PC-9 (cell line): ENCODE measurements at regions not wholly inside any gene's neighbourhood (a gene's known extent, or its start where the extent isn't known, plus 50 kb on each side); places are given as distances from the start of the nearest gene placed in this dataset.

Experiments
- BruUV-seq: library from RNA; stranded (reverse); fragments of 400-500 nt; replicated peaks from 2 replicates; lab custom pipeline; 2021; lab: Mats Ljungman, UMichigan
- CTCF ChIA-PET: fragments of 300-600 bp; sonication (Branson Sonifier 250); formaldehyde crosslinking; loops from one replicate; lab custom pipeline; 2022; ENCODE audit warnings: antibody characterized with exemption; lab: Charles Lee
- POLR2A ChIA-PET: fragments of 300-600 bp; sonication (Branson Sonifier 250); formaldehyde crosslinking; loops from one replicate; lab custom pipeline; 2022; ENCODE audit warnings: antibody characterized with exemption; ENCODE audit not compliant: unreplicated experiment; lab: Charles Lee
- DNase-seq, 2 experiments: peaks; one replicate each; pipeline versions ENCODE4 v3.0.0 to v3.0.0-alpha.2; 2015 to 2022; ENCODE audit warnings: mixed read lengths in 1 of 2
- H2AFZ ChIP-seq: fragments of 200-600 bp; sonication (generic); 2 replicates; pipeline ENCODE4 v1.8.1; 2017; ENCODE audit warnings: antibody characterized with exemption
- H3F3A ChIP-seq: fragments of 200-600 bp; sonication (generic); 2 replicates; pipeline ENCODE4 v1.8.1; 2017; ENCODE audit warnings: antibody characterized with exemption, mild to moderate bottlenecking, low read depth; ENCODE audit not compliant: insufficient read depth
- H3K27ac ChIP-seq: fragments of 200-600 bp; sonication (generic); 2 replicates; pipeline ENCODE4 v1.6.1; 2016; ENCODE audit warnings: mixed run types
- H3K27me3 ChIP-seq: fragments of 200-600 bp; sonication (generic); 2 replicates; pipeline ENCODE4 v1.6.1; 2016; ENCODE audit warnings: low read depth, mixed run types; ENCODE audit not compliant: insufficient read depth
- H3K36me3 ChIP-seq: fragments of 200-600 bp; sonication (generic); 2 replicates; pipeline ENCODE4 v1.6.1; 2016; ENCODE audit warnings: low read depth, mixed run types
- H3K4me1 ChIP-seq: fragments of 200-600 bp; sonication (generic); replicated peaks from 2 replicates; pipeline ENCODE4 v1.6.1; 2016; ENCODE audit warnings: mixed run types; ENCODE audit not compliant: insufficient read depth
- H3K4me2 ChIP-seq: fragments of 200-600 bp; sonication (generic); 2 replicates; pipeline ENCODE4 v1.6.1; 2017; ENCODE audit warnings: mixed run types
- H3K4me3 ChIP-seq: fragments of 200-600 bp; sonication (generic); 2 replicates; pipeline ENCODE4 v1.6.1; 2016; ENCODE audit warnings: mixed run types
- H3K79me2 ChIP-seq: fragments of 200-600 bp; sonication (generic); 2 replicates; pipeline ENCODE4 v1.6.1; 2017; ENCODE audit warnings: low read depth, mixed run types
- H3K9me2 ChIP-seq: fragments of 200-600 bp; sonication (generic); 2 replicates; pipeline ENCODE4 v1.8.1; 2017; ENCODE audit warnings: mild to moderate bottlenecking; ENCODE audit not compliant: insufficient read depth
- H3K9me3 ChIP-seq: fragments of 200-600 bp; sonication (generic); 2 replicates; pipeline ENCODE4 v1.8.1; 2016; ENCODE audit warnings: low read depth; ENCODE audit not compliant: insufficient read depth
- H4K20me1 ChIP-seq: fragments of 200-600 bp; sonication (generic); 2 replicates; pipeline ENCODE4 v1.8.1; 2017; ENCODE audit not compliant: insufficient read depth
- EZH2 ChIP-seq: fragments of 200-600 bp; sonication (generic); IDR thresholded peaks from 2 replicates; pipeline ENCODE4 v1.8.0; 2017; ENCODE audit warnings: antibody characterized with exemption, low read depth
- intact Hi-C: fragments of 100-400 bp; cut with micrococcal nuclease; formaldehyde crosslinking; loops from one replicate; pipeline ENCODE4 v1.10.0; 2022; ENCODE audit not compliant: unreplicated experiment
- TF ChIP-seq, protein P1 (sequence below): fragments of 200-600 bp; sonication (generic); conservative IDR thresholded peaks from 2 replicates; pipeline ENCODE4 v1.6.1; 2017; ENCODE audit warnings: mixed run types, antibody characterized with exemption, mild to moderate bottlenecking, moderate library complexity

DNA sequence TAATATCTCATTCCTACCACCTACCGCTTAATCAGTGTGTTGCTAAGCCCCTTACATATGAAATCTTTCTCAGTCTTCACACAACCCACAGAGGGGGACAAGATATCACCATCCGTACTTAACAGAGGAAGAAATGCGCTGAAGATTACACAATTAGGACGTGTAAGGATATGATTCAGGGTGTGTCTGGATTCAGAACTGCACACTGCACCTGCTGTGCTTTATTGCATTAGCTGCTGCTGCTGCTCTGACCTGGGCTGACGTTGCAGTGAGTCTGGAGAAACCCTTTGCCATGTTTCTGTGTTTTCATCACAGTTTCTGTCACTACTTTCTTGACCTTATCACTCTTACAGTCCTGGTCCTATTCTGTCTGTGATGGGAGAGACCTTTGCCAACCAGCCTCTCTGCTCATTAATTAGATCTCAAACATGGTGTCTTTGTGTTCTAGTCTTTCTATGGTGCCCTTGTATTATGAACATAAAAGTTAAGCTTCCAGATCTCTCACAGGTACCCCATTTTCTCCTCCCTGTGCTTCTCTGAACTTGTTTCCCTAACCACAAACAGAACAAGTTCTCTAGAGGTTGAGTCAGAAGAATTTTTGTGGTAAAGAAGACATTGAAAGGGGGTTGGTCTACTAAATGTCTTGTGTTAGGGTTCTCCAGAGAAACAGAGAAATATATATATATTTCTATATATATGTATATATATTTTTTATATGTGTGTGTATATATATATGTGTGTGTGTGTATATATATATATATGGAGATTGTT, 92.9 kb upstream of the CYP1B1 start:
- BruUV-seq: no TSS peak
- no peaks in the 10 kb centered on the region; the same call in 1 of the 2 replicates for H3K9me2 ChIP-seq
- ChIA-PET CTCF (no interaction called here), POLR2A (interaction anchor here (0.6 kb wide), 2 partner anchors 17 to 87 kb away, joined by 4 to 9 read pairs; no protein-coding TSS in a partner anchor)
- no peaks in the 10 kb centered on the region for H4K20me1 ChIP-seq
- peaks cover 26% of the 10 kb centered on the region for H3K4me1 ChIP-seq
- no peak overlapping the region for H2AFZ ChIP-seq
- H3K79me2 ChIP-seq: no peaks in the 10 kb centered on the region
- TF ChIP-seq, protein P1, sequence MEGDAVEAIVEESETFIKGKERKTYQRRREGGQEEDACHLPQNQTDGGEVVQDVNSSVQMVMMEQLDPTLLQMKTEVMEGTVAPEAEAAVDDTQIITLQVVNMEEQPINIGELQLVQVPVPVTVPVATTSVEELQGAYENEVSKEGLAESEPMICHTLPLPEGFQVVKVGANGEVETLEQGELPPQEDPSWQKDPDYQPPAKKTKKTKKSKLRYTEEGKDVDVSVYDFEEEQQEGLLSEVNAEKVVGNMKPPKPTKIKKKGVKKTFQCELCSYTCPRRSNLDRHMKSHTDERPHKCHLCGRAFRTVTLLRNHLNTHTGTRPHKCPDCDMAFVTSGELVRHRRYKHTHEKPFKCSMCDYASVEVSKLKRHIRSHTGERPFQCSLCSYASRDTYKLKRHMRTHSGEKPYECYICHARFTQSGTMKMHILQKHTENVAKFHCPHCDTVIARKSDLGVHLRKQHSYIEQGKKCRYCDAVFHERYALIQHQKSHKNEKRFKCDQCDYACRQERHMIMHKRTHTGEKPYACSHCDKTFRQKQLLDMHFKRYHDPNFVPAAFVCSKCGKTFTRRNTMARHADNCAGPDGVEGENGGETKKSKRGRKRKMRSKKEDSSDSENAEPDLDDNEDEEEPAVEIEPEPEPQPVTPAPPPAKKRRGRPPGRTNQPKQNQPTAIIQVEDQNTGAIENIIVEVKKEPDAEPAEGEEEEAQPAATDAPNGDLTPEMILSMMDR: no peak
- no peak for TF ChIP-seq EZH2
- intact Hi-C loops: no loop called here
- peaks cover 3% of the 10 kb centered on the region; the same call in 1 of the 2 replicates for H3F3A ChIP-seq
- H3K27me3 ChIP-seq: no peaks in the 10 kb centered on the region
- H3K27ac ChIP-seq: peak overlapping the region; percentile 62
- DNase-seq: peak in 1 of 2 experiments; percentile 66
- no peak overlapping the region for H3K4me3 ChIP-seq
- H3K9me3 ChIP-seq: peaks cover 14% of the 10 kb centered on the region; the same call in 1 of the 2 replicates
- H3K4me2 ChIP-seq: peak overlapping the region; percentile 48
- no peaks in the 10 kb centered on the region for H3K36me3 ChIP-seq

DNA sequence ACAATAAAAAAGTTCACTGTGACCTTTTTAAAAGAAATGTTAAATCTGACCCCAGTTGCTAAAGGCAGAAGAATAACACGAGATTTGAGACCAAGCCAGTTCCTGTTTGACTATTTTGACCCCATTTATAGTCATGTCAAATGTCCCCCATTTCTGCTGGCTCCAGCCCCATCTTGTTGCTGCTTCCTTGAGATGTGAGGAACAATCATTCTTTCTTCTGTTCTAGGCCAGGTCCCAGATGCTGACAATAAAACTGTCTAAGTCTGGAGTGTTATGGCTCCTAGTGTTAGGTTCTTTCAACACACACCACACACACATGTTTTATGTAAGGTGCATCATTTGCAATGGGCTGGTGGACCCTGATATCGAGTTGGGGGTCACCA, 92.0 kb upstream of the CYP1B1 start:
- peaks cover 14% of the 10 kb centered on the region; the same call in 1 of the 2 replicates for H3K9me3 ChIP-seq
- no peak for TF ChIP-seq EZH2
- TF ChIP-seq, protein P1: no peak
- intact Hi-C loops: no loop called here
- H3K9me2 ChIP-seq: no peaks in the 10 kb centered on the region; the same call in 1 of the 2 replicates
- H3K36me3 ChIP-seq: no peaks in the 10 kb centered on the region
- no peak overlapping the region for H3K27ac ChIP-seq
- no TSS peak for BruUV-seq
- no peak overlapping the region for H3K4me2 ChIP-seq
- CTCF ChIA-PET: no interaction called here
- H3K4me3 ChIP-seq: no peak overlapping the region
- no peak overlapping the region for H2AFZ ChIP-seq
- H3K79me2 ChIP-seq: no peaks in the 10 kb centered on the region
- H3K27me3 ChIP-seq: no peaks in the 10 kb centered on the region
- H3F3A ChIP-seq: no peaks in the 10 kb centered on the region
- H3K4me1 ChIP-seq: peaks cover 19% of the 10 kb centered on the region
- POLR2A ChIA-PET: no interaction called here
- H4K20me1 ChIP-seq: no peaks in the 10 kb centered on the region
- DNase-seq: no peak

DNA sequence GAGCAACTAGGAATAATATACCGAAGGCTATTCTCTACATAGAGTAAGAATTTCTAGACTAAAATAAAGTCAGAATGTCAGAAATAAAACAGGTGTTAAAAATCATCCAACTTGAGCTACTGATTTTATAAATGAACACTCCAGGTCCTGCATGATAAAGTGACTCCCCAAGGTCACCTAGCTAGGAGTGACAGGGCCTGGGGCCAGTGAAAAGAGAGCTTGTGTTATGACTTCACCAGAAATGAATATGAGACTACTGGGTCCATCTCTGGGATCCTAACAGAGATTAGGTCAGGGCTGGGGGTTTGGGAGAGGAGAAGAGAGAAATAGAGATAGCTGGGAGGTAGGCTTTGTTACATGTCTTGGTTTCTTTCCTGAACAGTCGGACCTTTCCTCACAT, 89.7 kb upstream of the CYP1B1 start:
- CTCF ChIA-PET: interaction anchor here (0.6 kb wide), 1 partner anchor 89 kb away, joined by 5 read pairs; no protein-coding TSS in a partner anchor
- H3F3A ChIP-seq: no peaks in the 10 kb centered on the region
- intact Hi-C loops: no loop called here
- no peaks in the 10 kb centered on the region for H3K79me2 ChIP-seq
- H3K36me3 ChIP-seq: no peaks in the 10 kb centered on the region
- BruUV-seq: no TSS peak
- no peak overlapping the region for H3K4me2 ChIP-seq
- H3K9me3 ChIP-seq: peaks cover 9% of the 10 kb centered on the region; the same call in 1 of the 2 replicates
- no peak overlapping the region for H3K4me3 ChIP-seq
- TF ChIP-seq, protein P1: no peak
- no peak for TF ChIP-seq EZH2
- no peaks in the 10 kb centered on the region for H4K20me1 ChIP-seq
- no peak for DNase-seq
- H3K4me1 ChIP-seq: peaks cover 19% of the 10 kb centered on the region
- no peak overlapping the region for H3K27ac ChIP-seq
- no peaks in the 10 kb centered on the region; the same call in 1 of the 2 replicates for H3K9me2 ChIP-seq
- POLR2A ChIA-PET: interaction anchor here (0.6 kb wide), 1 partner anchor 9 kb away, joined by 3 read pairs; no protein-coding TSS in a partner anchor
- no peak overlapping the region for H2AFZ ChIP-seq
- no peaks in the 10 kb centered on the region for H3K27me3 ChIP-seq
